ENCODE measurements at regions not wholly inside any gene's neighbourhood (a gene's known extent, or its start where the extent isn't known, plus 50 kb on each side); places are given as distances from the start of the nearest gene placed in this dataset.

GRCh38 chr10:35808344-35808743 lies 166.2 kb upstream of the FZD8 start:
- WGBS, 2 experiments (ENCODE audit: extremely low coverage in 1 of 2, insufficient coverage in 1 of 2, insufficient read length in 1 of 2, insufficient replicate concordance in 2 of 2, low coverage in 1 of 2, low lambda C conversion rate in 2 of 2, missing lambda C conversion rate in 1 of 2) = 88% methylated on average over 1 of the region's 1 CpG; no CpG with 5 or more reads in 1 of the 2 experiments

More at GRCh38 chr10:35808344-35808743, 166.2 kb upstream of the FZD8 start:
- H3K79me2 ChIP-seq (ENCODE audit: control insufficient read depth in 1 of 2, insufficient read depth in 2 of 2, low read length in 2 of 2) = no peaks in the 10 kb centered on the region
- H3K56ac ChIP-seq (replicated peaks; ENCODE audit: insufficient read length, low read depth, low read length) = no peak overlapping the region
- H3K23me2 ChIP-seq (ENCODE audit: low read depth, low read length) = no peaks in the 10 kb centered on the region
- no peak overlapping the region for H2AFZ ChIP-seq (ENCODE audit: low read length)
- H3K9ac ChIP-seq (replicated peaks in 1 of 4; ENCODE audit: extremely low read depth in 1 of 4, low read depth in 3 of 4, low read length in 3 of 4) = no peak overlapping the region
- POLR2A ChIA-PET (ENCODE audit: partially characterized antibody) = no interaction called here
- H2BK5ac ChIP-seq (ENCODE audit: low read depth, low read length) = no peak overlapping the region
- no peak overlapping the region for H3K27ac ChIP-seq (ENCODE audit: low read depth, low read length)
- H3K18ac ChIP-seq (ENCODE audit: extremely low read depth, low read length) = no peak overlapping the region
- no peak for DNase-seq (ENCODE audit: low read depth in 1 of 2, low spot score in 2 of 2)
- no peak overlapping the region for H2AK5ac ChIP-seq (ENCODE audit: low read depth, low read length)
- TF ChIP-seq BACH1 (IDR thresholded peaks at IDR 0.05; ENCODE audit: low read length) (no peak), TBP (IDR thresholded peaks at IDR 0.05; ENCODE audit: low read depth, low read length) (no peak), CEBPB (IDR thresholded peaks at IDR 0.05; ENCODE audit: low read depth, low read length) (no peak), MAFK (IDR thresholded peaks at IDR 0.05; ENCODE audit: low read depth, low read length) (no peak), SIN3A (conservative IDR thresholded peaks at IDR 0.05 in 1 of 2, IDR thresholded peaks at IDR 0.05 in 1 of 2; ENCODE audit: low read depth in 1 of 2, low read length in 2 of 2) (no peak), SP4 (IDR thresholded peaks at IDR 0.05; ENCODE audit: low read length) (no peak), HDAC6 (IDR thresholded peaks at IDR 0.05; ENCODE audit: low read depth, low read length) (no peak)
- H3K79me1 ChIP-seq (ENCODE audit: low read depth, low read length) = no peaks in the 10 kb centered on the region
- no peak for FAIRE-seq
- no peaks in the 10 kb centered on the region for H3K9me3 ChIP-seq (ENCODE audit: insufficient read depth in 2 of 2, low read depth in 1 of 2, low read length in 1 of 2)
- H3K27me3 ChIP-seq (replicated peaks in 1 of 4; ENCODE audit: control insufficient read depth in 3 of 4, extremely low read depth in 1 of 4, insufficient read depth in 3 of 4, low read length in 3 of 4) = no peaks in the 10 kb centered on the region
- H3K4ac ChIP-seq (replicated peaks; ENCODE audit: insufficient read length, low read depth, low read length) = no peak overlapping the region
- no peak overlapping the region for H3K14ac ChIP-seq (ENCODE audit: insufficient read length)
- H2BK15ac ChIP-seq (ENCODE audit: low read length) = no peak overlapping the region
- no peak overlapping the region for H4K8ac ChIP-seq (ENCODE audit: extremely low read depth, insufficient read depth, low read length)
- no peak overlapping the region for H4K5ac ChIP-seq (ENCODE audit: insufficient read length, low read depth, low read length)
- CTCF ChIA-PET (ENCODE audit: partially characterized antibody) = interaction anchor here (0.7 to 1.6 kb wide), 2 partner anchors 27 to 30 kb away, joined by 4 read pairs; no protein-coding TSS in a partner anchor
- H2BK20ac ChIP-seq (ENCODE audit: low read length) = no peak overlapping the region
- H3K23ac ChIP-seq (ENCODE audit: insufficient read length) = no peak overlapping the region
- H2BK120ac ChIP-seq (replicated peaks; ENCODE audit: low read depth, low read length) = no peak overlapping the region
- H3K4me2 ChIP-seq (ENCODE audit: insufficient read depth in 1 of 2, low read depth in 2 of 2, low read length in 2 of 2) = no peak overlapping the region
- no peak overlapping the region for H3K4me3 ChIP-seq (ENCODE audit: extremely low read depth in 1 of 4, insufficient read depth in 2 of 4, low read depth in 3 of 4, low read length in 4 of 4)
- H3K36me3 ChIP-seq (ENCODE audit: control insufficient read depth in 2 of 4, insufficient read depth in 4 of 4, low read length in 3 of 4) = no peaks in the 10 kb centered on the region
- no peaks in the 10 kb centered on the region for H3K4me1 ChIP-seq (replicated peaks in 1 of 4; ENCODE audit: control insufficient read depth in 3 of 4, insufficient read depth in 4 of 4, low read length in 3 of 4)
- H4K91ac ChIP-seq (replicated peaks; ENCODE audit: insufficient read length, low read length) = no peak overlapping the region
- no peak overlapping the region for H2BK12ac ChIP-seq (ENCODE audit: low read depth, low read length)
- H4K20me1 ChIP-seq (replicated peaks in 1 of 2; ENCODE audit: control insufficient read depth in 1 of 2, insufficient read depth in 2 of 2, low read length in 2 of 2) = no peaks in the 10 kb centered on the region
